AG10803 (cell line): ENCODE measurements at regions not wholly inside any gene's neighbourhood (a gene's known extent, or its start where the extent isn't known, plus 50 kb on each side); places are given as distances from the start of the nearest gene placed in this dataset.

Experiments used
- DNase-seq: peaks from one replicate; pipeline ENCODE4 v3.0.0; 2010; ENCODE audit warnings: low read depth
- H3K4me3 ChIP-seq: 2 replicates; pipeline ENCODE4 v1.5.1; 2011; ENCODE audit warnings: mild to moderate bottlenecking, low read length, control low read depth
- CTCF ChIP-seq: conservative IDR thresholded peaks from 2 replicates; pipeline ENCODE4 v1.5.1; 2011; ENCODE audit warnings: mild to moderate bottlenecking, low read length, control low read depth, inconsistent platforms

DNA sequence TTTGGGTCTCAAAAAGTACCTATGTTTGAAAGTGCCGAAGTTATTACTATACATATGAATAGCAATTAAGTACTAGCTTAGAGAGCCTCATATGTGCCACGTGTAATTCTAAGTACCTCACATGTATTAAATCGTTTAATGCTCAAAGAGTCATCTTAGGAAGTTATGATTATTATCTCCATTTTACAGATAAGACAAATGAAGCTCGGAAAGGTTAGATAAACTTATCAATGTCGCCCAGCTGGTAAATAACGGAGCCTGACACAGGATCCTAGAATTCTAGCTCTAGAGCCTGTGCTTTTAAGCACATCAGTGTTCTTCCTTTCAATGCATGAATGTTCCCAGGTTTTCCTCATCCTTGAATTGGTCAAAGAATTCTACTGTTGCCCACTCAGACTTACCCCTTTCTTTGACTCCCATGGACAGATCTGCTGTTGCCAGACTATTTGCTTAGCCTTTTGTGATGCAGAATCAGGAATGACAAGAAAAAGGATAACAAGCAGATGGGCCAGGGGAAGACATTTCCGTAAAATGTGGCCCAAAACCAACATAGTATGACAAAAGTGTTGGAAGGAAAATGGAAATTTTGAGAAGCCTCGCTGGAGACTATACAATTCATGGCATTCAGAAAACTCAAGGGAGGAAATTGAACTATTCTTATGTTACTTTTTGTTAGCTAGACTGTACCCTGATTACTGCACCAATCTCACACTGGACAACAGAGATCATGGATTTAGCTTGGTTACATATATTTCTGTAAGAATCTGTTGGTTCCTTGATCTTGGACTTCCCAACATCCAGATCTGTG, 237.1 kb upstream of the CITED2 start:
- no peak for TF ChIP-seq CTCF
- no peak for DNase-seq
- no peak overlapping the region for H3K4me3 ChIP-seq

GRCh38 chr6:139608466-139609261, 234.2 kb upstream of the CITED2 start:
- peak; percentile 59 for DNase-seq
- TF ChIP-seq CTCF, result no peak
- H3K4me3 ChIP-seq, result no peak overlapping the region

GRCh38 chr6:139605350-139605749, 230.9 kb upstream of the CITED2 start:
- H3K4me3 ChIP-seq, result no peak overlapping the region
- no peak for TF ChIP-seq CTCF
- peak; percentile 92 for DNase-seq

- TF ChIP-seq CTCF, result no peak
- no peak overlapping the region for H3K4me3 ChIP-seq
- DNase-seq, result no peak
Measured at GRCh38 chr6:139603581-139603980, 229.1 kb upstream of the CITED2 start.

GRCh38 chr6:139602577-139602976, 228.1 kb upstream of the CITED2 start:
- H3K4me3 ChIP-seq, result no peak overlapping the region
- no peak for DNase-seq
- no peak for TF ChIP-seq CTCF

DNA sequence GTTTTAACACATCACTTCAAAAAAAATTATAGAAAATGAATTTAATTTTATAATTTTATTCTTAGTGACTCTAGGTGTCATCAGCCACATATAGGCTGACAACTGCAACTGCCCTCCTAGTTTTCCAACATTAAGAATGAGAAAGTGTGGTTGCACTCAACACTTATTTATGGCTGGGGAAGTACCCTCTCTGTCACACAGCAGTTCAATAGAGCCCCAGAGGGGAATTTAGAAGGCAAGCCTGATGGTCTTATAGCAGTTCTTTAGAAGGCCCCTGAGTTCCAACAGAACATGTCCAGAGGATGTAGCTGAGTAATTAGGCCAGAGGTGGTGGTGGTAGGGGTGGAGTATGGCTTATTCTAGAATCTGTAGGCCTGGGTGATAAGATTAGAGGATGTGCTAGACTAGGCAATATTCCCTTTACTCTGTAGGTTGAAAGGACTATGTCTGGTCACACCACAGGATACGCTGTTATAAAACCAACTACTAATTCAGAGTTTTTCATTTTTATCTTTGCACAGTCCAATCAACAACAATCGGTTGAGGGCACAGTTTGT, 226.5 kb upstream of the CITED2 start:
- no peak for TF ChIP-seq CTCF
- no peak overlapping the region for H3K4me3 ChIP-seq
- no peak for DNase-seq
